PC-3 (cell line): ENCODE measurements at regions not wholly inside any gene's neighbourhood (a gene's known extent, or its start where the extent isn't known, plus 50 kb on each side); places are given as distances from the start of the nearest gene placed in this dataset.

Source experiments
- CTCF ChIP-seq: fragments of 300-600 bp; sonication (generic); conservative IDR thresholded peaks from 2 replicates; pipeline ENCODE4 v1.5.1; 2017; ENCODE audit warnings: antibody characterized with exemption, low read depth, mild to moderate bottlenecking, low read length
- EZH2 ChIP-seq: fragments of 300-600 bp; sonication (generic); IDR thresholded peaks from one replicate; pipeline ENCODE4 v1.6.1; 2017; ENCODE audit warnings: antibody characterized with exemption, mild to moderate bottlenecking, low read length; ENCODE audit not compliant: unreplicated experiment
- EZH2phosphoT487 ChIP-seq: fragments of 300-600 bp; sonication (generic); IDR thresholded peaks from 2 replicates; pipeline ENCODE4 v1.6.1; 2018; ENCODE audit warnings: mild to moderate bottlenecking, antibody characterized with exemption, low read length, borderline replicate concordance

GRCh38 chr12:105852951-105853350 is 285.8 kb downstream of the NUAK1 start:
- TF ChIP-seq CTCF, result no peak
- no peak for TF ChIP-seq EZH2
- TF ChIP-seq EZH2phosphoT487, result no peak
